Erythroblast (primary cell): ENCODE measurements at regions not wholly inside any gene's neighbourhood (a gene's known extent, or its start where the extent isn't known, plus 50 kb on each side); places are given as distances from the start of the nearest gene placed in this dataset.

Experiments
- GATA1 ChIP-seq: IDR thresholded peaks from 2 replicates; pipeline ENCODE4 v1.6.1; 2011; ENCODE audit warnings: low read depth, mild to moderate bottlenecking, control low read depth, low read length, moderate library complexity
- POLR2A ChIP-seq: IDR thresholded peaks from 2 replicates; pipeline ENCODE4 v1.6.1; 2011; ENCODE audit warnings: mild to moderate bottlenecking, low read length

GRCh38 chr2:2827761-2828221, 496.7 kb upstream of the MYT1L start:
- TF ChIP-seq POLR2A: no peak
- TF ChIP-seq GATA1: no peak
